Uterus (tissue), 3 donors: ENCODE measurements at regions not wholly inside any gene's neighbourhood (a gene's known extent, or its start where the extent isn't known, plus 50 kb on each side); places are given as distances from the start of the nearest gene placed in this dataset.

Experiments
- DNase-seq, 2 donors: peaks; one replicate each; pipeline ENCODE4 v3.0.0-alpha.2; 2019 to 2020
- H3K27ac ChIP-seq, 2 donors: fragments of 200-600 bp; sonication (generic); 1 replicate in 1 of 2; 2 replicates in 1 of 2; pipeline ENCODE4 v1.5.1; 2016 to 2018
- H3K27me3 ChIP-seq, 2 donors: fragments of 200-600 bp; sonication (generic); one replicate each; pipeline ENCODE4 v1.5.1; 2018 to 2019; ENCODE audit warnings: control low read depth in 1 of 2
- H3K36me3 ChIP-seq, 2 donors: fragments of 200-600 bp; sonication (generic); one replicate each; pipeline ENCODE4 v1.5.1; 2019; ENCODE audit warnings: control low read depth in 1 of 2
- H3K4me1 ChIP-seq, 2 donors: fragments of 200-600 bp; sonication (generic); one replicate each; pipeline ENCODE4 v1.5.1; 2018 to 2019; ENCODE audit warnings: control low read depth in 1 of 2
- H3K4me3 ChIP-seq, 2 donors: fragments of 200-600 bp; sonication (generic); 1 replicate in 1 of 2; 2 replicates in 1 of 2; pipeline ENCODE4 v1.5.1; 2018 to 2019; ENCODE audit warnings: mild to moderate bottlenecking in 1 of 2
- H3K9me3 ChIP-seq, 2 donors: fragments of 200-600 bp; sonication (generic); one replicate each; pipeline ENCODE4 v1.5.1; 2019; ENCODE audit warnings: control low read depth in 1 of 2
- POLR2A ChIP-seq, 2 donors: fragments of 450-650 bp; IDR thresholded peaks; one replicate each; pipeline ENCODE4 v1.6.1; 2016; ENCODE audit warnings: antibody characterized with exemption in 2 of 2, mild to moderate bottlenecking in 1 of 2, moderate library complexity in 1 of 2
- intact Hi-C: fragments of 100-400 bp; cut with DNase I; formaldehyde crosslinking; loops from one replicate; pipeline ENCODE4 v1.15.1; 2023; ENCODE audit warnings: low total_unique reads
- TF ChIP-seq, protein P1 (sequence below), 4 experiments: fragments of 200-600 bp in 2 of 4; fragments of 450-650 bp in 2 of 4; sonication (generic) in 2 of 4; IDR thresholded peaks; one replicate each; pipeline ENCODE4 v1.5.1; 2016 to 2019; ENCODE audit warnings: antibody characterized with exemption in 4 of 4, mild to moderate bottlenecking in 2 of 4, moderate library complexity in 1 of 4
- donor health status: DM: yes; HTN: yes; CAD: no.

DNA sequence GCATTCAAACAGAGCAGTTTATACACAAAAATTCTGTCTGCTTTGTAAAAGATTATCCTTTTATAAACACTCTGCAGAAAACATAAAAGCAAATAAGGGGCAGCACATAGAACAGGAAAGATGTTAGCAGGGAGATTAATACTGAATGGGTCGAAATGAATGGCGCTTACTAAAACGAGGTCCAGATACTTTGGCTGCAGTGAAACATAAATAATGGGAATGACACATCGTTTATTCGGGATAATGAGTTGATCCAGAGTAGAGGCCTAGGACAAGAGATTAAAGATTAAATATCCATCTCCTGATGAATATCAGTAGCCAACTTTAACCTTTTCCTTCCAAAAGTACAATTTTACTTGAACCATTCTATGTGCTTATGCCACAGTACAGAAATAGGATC is 54.4 kb upstream of the PROX1 start:
- Histone ChIP-seq H3K27ac (no peak overlapping the region), H3K27me3 (no peaks in the 10 kb centered on the region), H3K4me1 (no peaks in the 10 kb centered on the region), H3K4me3 (no peak overlapping the region), H3K36me3 (no peaks in the 10 kb centered on the region), H3K9me3 (no peaks in the 10 kb centered on the region)
- intact Hi-C loops: no loop called here
- no peak for DNase-seq
- no peak for TF ChIP-seq POLR2A (IDR thresholded peaks at IDR 0.05)
- TF ChIP-seq, protein P1, sequence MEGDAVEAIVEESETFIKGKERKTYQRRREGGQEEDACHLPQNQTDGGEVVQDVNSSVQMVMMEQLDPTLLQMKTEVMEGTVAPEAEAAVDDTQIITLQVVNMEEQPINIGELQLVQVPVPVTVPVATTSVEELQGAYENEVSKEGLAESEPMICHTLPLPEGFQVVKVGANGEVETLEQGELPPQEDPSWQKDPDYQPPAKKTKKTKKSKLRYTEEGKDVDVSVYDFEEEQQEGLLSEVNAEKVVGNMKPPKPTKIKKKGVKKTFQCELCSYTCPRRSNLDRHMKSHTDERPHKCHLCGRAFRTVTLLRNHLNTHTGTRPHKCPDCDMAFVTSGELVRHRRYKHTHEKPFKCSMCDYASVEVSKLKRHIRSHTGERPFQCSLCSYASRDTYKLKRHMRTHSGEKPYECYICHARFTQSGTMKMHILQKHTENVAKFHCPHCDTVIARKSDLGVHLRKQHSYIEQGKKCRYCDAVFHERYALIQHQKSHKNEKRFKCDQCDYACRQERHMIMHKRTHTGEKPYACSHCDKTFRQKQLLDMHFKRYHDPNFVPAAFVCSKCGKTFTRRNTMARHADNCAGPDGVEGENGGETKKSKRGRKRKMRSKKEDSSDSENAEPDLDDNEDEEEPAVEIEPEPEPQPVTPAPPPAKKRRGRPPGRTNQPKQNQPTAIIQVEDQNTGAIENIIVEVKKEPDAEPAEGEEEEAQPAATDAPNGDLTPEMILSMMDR (IDR thresholded peaks at IDR 0.05): no peak

DNA sequence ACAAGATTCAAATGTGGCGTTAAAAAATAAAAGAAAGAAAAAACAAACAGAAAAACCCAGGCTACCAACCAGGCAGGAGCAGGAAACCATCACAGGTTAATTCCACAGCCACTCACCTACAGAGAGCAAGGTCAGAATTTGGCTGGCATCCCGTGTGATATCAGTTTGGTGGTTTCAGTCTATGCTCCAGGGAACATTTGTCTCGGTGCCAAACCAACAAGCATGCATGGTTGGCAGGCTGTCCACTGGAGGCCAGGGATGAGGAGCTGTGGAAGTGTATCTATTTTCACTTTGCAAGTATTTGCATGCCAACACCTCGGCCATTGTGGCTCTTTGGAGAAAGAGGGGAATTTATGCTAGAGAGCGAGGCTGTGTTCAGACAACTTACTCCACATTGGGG is 53.1 kb upstream of the PROX1 start:
- Histone ChIP-seq H3K27me3 (no peaks in the 10 kb centered on the region), H3K27ac (no peak overlapping the region), H3K4me1 (no peaks in the 10 kb centered on the region), H3K36me3 (no peaks in the 10 kb centered on the region), H3K9me3 (no peaks in the 10 kb centered on the region), H3K4me3 (no peak overlapping the region)
- DNase-seq: no peak
- intact Hi-C loops: no loop called here
- no peak for TF ChIP-seq POLR2A (IDR thresholded peaks at IDR 0.05)
- TF ChIP-seq, protein P1 (IDR thresholded peaks at IDR 0.05): no peak

DNA sequence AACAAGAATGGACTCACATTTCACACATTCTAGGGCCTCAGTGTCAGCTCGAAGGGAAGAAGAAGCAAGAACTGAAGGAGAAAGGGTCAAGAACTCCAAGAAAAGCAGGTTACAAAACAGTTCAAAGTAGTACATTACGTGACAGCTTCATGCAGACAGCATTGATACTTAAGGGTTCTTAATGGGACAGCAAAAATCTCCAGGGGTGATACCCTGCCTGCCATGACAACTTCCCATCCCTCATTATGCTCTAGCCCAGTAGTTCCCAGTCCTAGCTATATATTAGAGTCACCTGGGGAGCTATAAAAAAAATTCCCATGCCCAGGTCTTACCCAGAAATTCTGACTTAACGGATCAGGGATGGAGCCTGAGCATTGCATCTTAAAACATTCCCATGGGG is 51.2 kb upstream of the PROX1 start:
- TF ChIP-seq, protein P1 (IDR thresholded peaks at IDR 0.05): no peak
- TF ChIP-seq POLR2A (IDR thresholded peaks at IDR 0.05): no peak
- Histone ChIP-seq H3K36me3 (no peaks in the 10 kb centered on the region), H3K4me1 (no peaks in the 10 kb centered on the region), H3K9me3 (no peaks in the 10 kb centered on the region), H3K4me3 (no peak overlapping the region), H3K27me3 (no peaks in the 10 kb centered on the region), H3K27ac (no peak overlapping the region)
- intact Hi-C loops: no loop called here
- no peak for DNase-seq
